CD4-positive, alpha-beta T cell (primary cell): ENCODE measurements at regions not wholly inside any gene's neighbourhood (a gene's known extent, or its start where the extent isn't known, plus 50 kb on each side); places are given as distances from the start of the nearest gene placed in this dataset.
A peak's percentile ranks its signal among the peaks of the same experiment; 100 is the strongest.

Experiments
- ATAC-seq: fragments of 200-7000 bp; cut with Tn5 transposase; one replicate; pipeline ENCODE4 v1.10.0; 2022; ENCODE audit warnings: mild to moderate bottlenecking; ENCODE audit not compliant: poor library complexity
- CTCF ChIA-PET: fragments of 350-600 bp; sonication (Branson Sonifier 250); formaldehyde crosslinking; loops from one replicate; lab custom pipeline; 2021; ENCODE audit warnings: antibody characterized with exemption, inconsistent platforms; lab: Charles Lee
- POLR2A ChIA-PET: fragments of 350-600 bp; sonication (Branson Sonifier 250); formaldehyde crosslinking; loops from one replicate; lab custom pipeline; 2021; ENCODE audit warnings: antibody characterized with exemption, inconsistent platforms; lab: Charles Lee
- DNase-seq, 14 experiments: peaks; one replicate each; pipeline ENCODE4 v3.0.0-alpha.2; 2013 to 2020; ENCODE audit warnings: mixed read lengths in 2 of 14
- H3K27ac ChIP-seq, 2 donors: one replicate each; pipeline versions ENCODE4 v1.5.1 to v1.7.0; 2013; ENCODE audit warnings: low read length in 2 of 2, low read depth in 1 of 2, mild to moderate bottlenecking in 1 of 2
- H3K27me3 ChIP-seq, 2 experiments: 1 replicate in 1 of 2; 2 replicates in 1 of 2; pipeline versions ENCODE4 v1.6.1 to v1.7.0; 2013; ENCODE audit warnings: low read length in 2 of 2, control low read depth in 1 of 2, mild to moderate bottlenecking in 1 of 2, moderate library complexity in 1 of 2; ENCODE audit not compliant: insufficient read depth in 2 of 2, control insufficient read depth in 1 of 2
- H3K36me3 ChIP-seq: one replicate; pipeline ENCODE4 v1.6.1; 2013; ENCODE audit warnings: low read length, control low read depth; ENCODE audit not compliant: insufficient read depth
- H3K4me1 ChIP-seq: one replicate; pipeline ENCODE4 v1.6.1; 2013; ENCODE audit warnings: low read length, control low read depth; ENCODE audit not compliant: insufficient read depth
- H3K4me3 ChIP-seq: one replicate; pipeline ENCODE4 v1.5.1; 2013; ENCODE audit warnings: mild to moderate bottlenecking, low read length, moderate library complexity
- H3K9me3 ChIP-seq, 2 experiments: 1 replicate in 1 of 2; 2 replicates in 1 of 2; pipeline versions ENCODE4 v1.6.1 to v1.7.0; 2013; ENCODE audit warnings: low read length in 2 of 2, mild to moderate bottlenecking in 2 of 2, control low read depth in 1 of 2, moderate library complexity in 1 of 2; ENCODE audit not compliant: control insufficient read depth in 1 of 2, insufficient read depth in 1 of 2
- H3K27ac Mint-ChIP-seq: one replicate; pipeline ENCODE4 v1.8.0; 2020; ENCODE audit warnings: mixed read lengths
- H3K27me3 Mint-ChIP-seq: one replicate; pipeline ENCODE4 v1.8.0; 2021; ENCODE audit warnings: mixed read lengths
- H3K36me3 Mint-ChIP-seq: one replicate; pipeline ENCODE4 v1.8.0; 2021; ENCODE audit warnings: low read depth, mixed read lengths
- H3K4me1 Mint-ChIP-seq: one replicate; pipeline ENCODE4 v1.8.0; 2021; ENCODE audit warnings: low read depth, mixed read lengths
- H3K4me3 Mint-ChIP-seq: one replicate; pipeline ENCODE4 v1.8.0; 2020; ENCODE audit warnings: mild to moderate bottlenecking, mixed read lengths
- H3K9me3 Mint-ChIP-seq: one replicate; pipeline ENCODE4 v1.8.0; 2020; ENCODE audit warnings: mixed read lengths
- intact Hi-C, 2 experiments: fragments of 100-400 bp; cut with DNase I in 1 of 2; cut with micrococcal nuclease in 1 of 2; formaldehyde crosslinking; loops; one replicate each; pipeline versions ENCODE4 v1.15.1 to v1.9.0; 2023 to 2025; cut with DNase I, micrococcal nuclease
- TF ChIP-seq, protein P1 (sequence below): fragments of 200-600 bp; IDR thresholded peaks from one replicate; pipeline ENCODE4 v1.8.0; 2022; ENCODE audit warnings: antibody characterized with exemption, mild to moderate bottlenecking

DNA sequence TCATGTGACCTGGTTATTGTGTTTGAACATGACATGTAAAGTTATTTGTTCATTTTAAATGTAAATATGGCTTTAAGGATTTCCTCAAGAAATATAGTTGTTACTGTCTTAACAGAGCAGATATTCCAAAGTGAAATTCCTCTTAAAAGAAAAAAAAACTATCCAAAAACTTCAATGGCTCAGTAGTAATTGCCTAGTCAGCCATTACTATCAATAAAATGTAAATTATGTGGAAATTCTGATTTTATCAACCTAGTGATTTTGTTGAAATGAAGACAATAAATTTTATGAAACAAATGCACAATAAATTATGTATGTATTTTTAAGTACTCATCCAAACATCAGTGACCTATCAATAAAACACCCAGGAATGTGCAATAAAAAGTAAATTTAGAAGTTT is 463.3 kb downstream of the TENT5A start:
- no peaks in the 10 kb centered on the region for H3K4me1 Mint-ChIP-seq
- DNase-seq: no peak
- H3K4me3 Mint-ChIP-seq: no peak overlapping the region
- no peaks in the 10 kb centered on the region for H3K36me3 Mint-ChIP-seq
- H3K9me3 Mint-ChIP-seq: no peaks in the 10 kb centered on the region
- intact Hi-C loops: no loop called here
- Histone ChIP-seq H3K4me3 (no peak overlapping the region), H3K36me3 (no peaks in the 10 kb centered on the region), H3K4me1 (no peaks in the 10 kb centered on the region), H3K9me3 (no peaks in the 10 kb centered on the region), H3K27ac (no peak overlapping the region), H3K27me3 (no peaks in the 10 kb centered on the region)
- POLR2A ChIA-PET: no interaction called here
- H3K27me3 Mint-ChIP-seq: no peaks in the 10 kb centered on the region
- CTCF ChIA-PET: no interaction called here
- no peak overlapping the region for H3K27ac Mint-ChIP-seq
- TF ChIP-seq, protein P1, sequence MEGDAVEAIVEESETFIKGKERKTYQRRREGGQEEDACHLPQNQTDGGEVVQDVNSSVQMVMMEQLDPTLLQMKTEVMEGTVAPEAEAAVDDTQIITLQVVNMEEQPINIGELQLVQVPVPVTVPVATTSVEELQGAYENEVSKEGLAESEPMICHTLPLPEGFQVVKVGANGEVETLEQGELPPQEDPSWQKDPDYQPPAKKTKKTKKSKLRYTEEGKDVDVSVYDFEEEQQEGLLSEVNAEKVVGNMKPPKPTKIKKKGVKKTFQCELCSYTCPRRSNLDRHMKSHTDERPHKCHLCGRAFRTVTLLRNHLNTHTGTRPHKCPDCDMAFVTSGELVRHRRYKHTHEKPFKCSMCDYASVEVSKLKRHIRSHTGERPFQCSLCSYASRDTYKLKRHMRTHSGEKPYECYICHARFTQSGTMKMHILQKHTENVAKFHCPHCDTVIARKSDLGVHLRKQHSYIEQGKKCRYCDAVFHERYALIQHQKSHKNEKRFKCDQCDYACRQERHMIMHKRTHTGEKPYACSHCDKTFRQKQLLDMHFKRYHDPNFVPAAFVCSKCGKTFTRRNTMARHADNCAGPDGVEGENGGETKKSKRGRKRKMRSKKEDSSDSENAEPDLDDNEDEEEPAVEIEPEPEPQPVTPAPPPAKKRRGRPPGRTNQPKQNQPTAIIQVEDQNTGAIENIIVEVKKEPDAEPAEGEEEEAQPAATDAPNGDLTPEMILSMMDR: no peak
- no peak for ATAC-seq

DNA sequence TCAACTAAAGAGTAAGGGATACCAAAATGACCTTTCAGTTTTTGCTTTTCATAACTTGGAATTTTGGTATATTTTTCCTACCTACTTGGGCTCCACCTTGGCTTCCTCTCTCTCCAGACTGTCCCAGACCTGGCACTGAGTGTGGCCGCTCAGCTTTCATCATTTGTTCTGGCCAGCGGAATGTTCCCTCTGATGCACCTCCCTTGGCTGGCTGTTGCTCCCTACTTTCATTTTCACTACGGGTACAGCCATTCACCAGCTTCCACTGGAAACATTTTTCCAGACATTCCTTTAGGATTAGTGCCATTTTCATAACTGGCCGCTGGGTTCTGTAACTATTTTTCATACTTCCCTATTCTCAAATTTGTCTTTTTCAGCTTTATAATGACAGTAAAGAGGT is 487.4 kb downstream of the TENT5A start:
- no peak for DNase-seq
- no peaks in the 10 kb centered on the region for H3K36me3 Mint-ChIP-seq
- H3K4me3 ChIP-seq: no peak overlapping the region
- no peaks in the 10 kb centered on the region for H3K36me3 ChIP-seq
- no peak overlapping the region for H3K4me3 Mint-ChIP-seq
- peaks cover 0 to 14% of the 10 kb centered on the region in 2 experiments for H3K9me3 ChIP-seq
- TF ChIP-seq, protein P1: no peak
- POLR2A ChIA-PET: no interaction called here
- intact Hi-C loops: no loop called here
- no peaks in the 10 kb centered on the region for H3K4me1 Mint-ChIP-seq
- H3K27ac ChIP-seq: no peak overlapping the region
- H3K4me1 ChIP-seq: no peaks in the 10 kb centered on the region
- H3K27me3 ChIP-seq: no peaks in the 10 kb centered on the region
- no peak overlapping the region for H3K27ac Mint-ChIP-seq
- no peak for ATAC-seq
- H3K9me3 Mint-ChIP-seq: peaks cover 7% of the 10 kb centered on the region
- CTCF ChIA-PET: no interaction called here
- no peaks in the 10 kb centered on the region for H3K27me3 Mint-ChIP-seq

DNA sequence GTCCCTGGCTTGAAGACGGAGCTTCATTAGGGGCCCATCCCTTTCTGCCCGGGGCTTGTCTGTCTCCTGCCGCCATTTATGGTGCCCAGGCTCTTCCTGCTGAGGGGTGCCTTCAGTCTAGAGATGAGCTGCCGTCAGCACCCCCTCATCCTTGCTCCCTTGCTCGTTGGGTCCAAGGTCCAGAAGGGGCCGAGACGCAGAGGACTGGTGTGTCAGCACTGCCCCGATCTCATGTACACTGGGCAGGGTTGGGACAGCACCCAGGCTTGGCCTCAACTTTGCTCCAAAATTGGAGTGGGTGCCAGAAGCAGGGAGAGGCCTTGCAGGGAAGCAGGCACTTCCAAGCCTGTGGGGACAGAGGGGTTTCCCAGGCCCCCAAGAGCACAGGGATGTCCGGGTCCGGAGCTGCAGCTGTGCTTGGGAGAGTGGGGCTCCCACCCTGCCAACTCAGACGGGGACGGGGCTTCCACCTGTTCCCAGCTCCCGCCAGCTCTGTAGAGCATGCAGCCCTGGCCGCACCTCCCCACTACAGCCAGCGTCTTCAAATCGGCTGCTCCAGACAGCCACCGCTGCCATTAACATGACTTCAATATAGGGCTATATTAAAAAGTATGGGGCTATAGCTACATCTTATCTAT is 488.8 kb downstream of the TENT5A start:
- no peaks in the 10 kb centered on the region for H3K36me3 Mint-ChIP-seq
- DNase-seq (peak in 1 of 14 experiments; percentile 8), ATAC-seq (no peak)
- Histone ChIP-seq H3K4me1 (no peaks in the 10 kb centered on the region), H3K27me3 (no peaks in the 10 kb centered on the region), H3K4me3 (no peak overlapping the region), H3K9me3 (peaks cover 0 to 14% of the 10 kb centered on the region in 2 experiments), H3K27ac (no peak overlapping the region), H3K36me3 (no peaks in the 10 kb centered on the region)
- intact Hi-C loops: no loop called here
- TF ChIP-seq, protein P1: no peak
- H3K9me3 Mint-ChIP-seq: peaks cover 7% of the 10 kb centered on the region
- ChIA-PET POLR2A (no interaction called here), CTCF (no interaction called here)
- no peak overlapping the region for H3K4me3 Mint-ChIP-seq
- no peaks in the 10 kb centered on the region for H3K4me1 Mint-ChIP-seq
- no peaks in the 10 kb centered on the region for H3K27me3 Mint-ChIP-seq
- H3K27ac Mint-ChIP-seq: no peak overlapping the region
